ENCODE measurements at regions not wholly inside any gene's neighbourhood (a gene's known extent, or its start where the extent isn't known, plus 50 kb on each side); places are given as distances from the start of the nearest gene placed in this dataset.
A peak's percentile ranks its signal among the peaks of the same experiment; 100 is the strongest.
"Not testable (repeated sequence)": the region's sequence is repeated elsewhere in the genome, so short reads cannot be mapped to it uniquely, and the experiment has no call there.

DNA sequence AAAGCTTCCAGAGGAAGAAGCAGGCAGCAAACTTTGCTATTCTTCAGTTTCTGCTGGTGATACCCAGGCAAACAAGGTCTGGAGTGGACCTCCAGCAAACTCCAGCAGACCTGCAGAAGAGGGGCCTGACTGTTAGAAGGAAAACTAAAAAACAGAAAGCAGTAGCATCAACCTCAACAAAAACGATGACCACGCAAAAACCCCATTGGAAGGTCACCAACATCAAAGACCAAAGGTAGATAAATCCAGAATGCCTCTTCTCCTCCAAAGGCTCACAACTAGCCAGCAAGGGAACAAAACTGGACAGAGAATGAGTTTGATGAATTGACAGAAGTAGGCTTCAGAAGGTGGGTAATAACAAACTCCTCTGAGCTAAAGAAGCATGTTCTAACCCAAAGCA is 127.1 kb downstream of the SLITRK1 start:
- H3K4me1 ChIP-seq (ENCODE audit: control insufficient read depth, insufficient read depth, low read length); H4K20me1 ChIP-seq (ENCODE audit: insufficient read depth, low read length); H3K9me3 ChIP-seq (ENCODE audit: control insufficient read depth, insufficient read depth, low read length); in situ Hi-C loops (cut with MboI; ENCODE audit: low sequenced_read_pairs); H3K9ac ChIP-seq (ENCODE audit: low read depth, low read length); H3K23ac ChIP-seq (ENCODE audit: low read depth, low read length); H3K14ac ChIP-seq (replicated peaks; ENCODE audit: low read depth, low read length); H3K4ac ChIP-seq (ENCODE audit: low read depth, low read length); H3K18ac ChIP-seq (ENCODE audit: low read depth, low read length); H3K27ac ChIP-seq (ENCODE audit: insufficient read depth, low read length); H2AK9ac ChIP-seq (replicated peaks; ENCODE audit: low read depth, low read length, poor library complexity); BruUV-seq (replicated peaks); H4K91ac ChIP-seq (ENCODE audit: insufficient read depth, low read depth, low read length); DNase-seq; CTCF ChIA-PET; H3K27me3 ChIP-seq (ENCODE audit: control insufficient read depth, insufficient read depth, low read length); H2AK5ac ChIP-seq (ENCODE audit: low read depth, low read length); H2BK15ac ChIP-seq (ENCODE audit: low read depth, low read length); intact Hi-C loops (cut with micrococcal nuclease); H3K4me2 ChIP-seq (ENCODE audit: low read depth, low read length); H2BK5ac ChIP-seq (ENCODE audit: low read depth, low read length, poor library complexity, severe bottlenecking); H2BK120ac ChIP-seq (ENCODE audit: low read depth, low read length); H3K36me3 ChIP-seq (ENCODE audit: control insufficient read depth, insufficient read depth, low read length); H3K4me3 ChIP-seq (ENCODE audit: insufficient read depth, low read depth, low read length); H3K9me1 ChIP-seq (ENCODE audit: insufficient read depth, low read length); dilution Hi-C loops (cut with HindIII; ENCODE audit: low sequenced_read_pairs, unreplicated experiment); H4K8ac ChIP-seq (ENCODE audit: low read depth in 2 of 2, low read length in 2 of 2); H2BK20ac ChIP-seq (ENCODE audit: low read depth, low read length); H3K56ac ChIP-seq (ENCODE audit: extremely low read depth, insufficient read depth, low read length); ATAC-seq (ENCODE audit: low read depth); H4K5ac ChIP-seq (ENCODE audit: low read depth, low read length); H3K79me1 ChIP-seq (ENCODE audit: low read depth in 1 of 2, low read length in 2 of 2); H2AFZ ChIP-seq (replicated peaks; ENCODE audit: low read length, poor library complexity); POLR2A ChIA-PET (ENCODE audit: unreplicated experiment): not testable (repeated sequence)
- peak; percentile 53 for TF ChIP-seq MAFK (IDR thresholded peaks at IDR 0.05; ENCODE audit: low read depth, low read length)
- no CpG with 5 or more reads among the region's 2 CpGs for WGBS, 2 experiments (ENCODE audit: extremely low coverage in 2 of 2, insufficient read length in 1 of 2)

Measured in IMR-90 (cell line).